ENCODE measurements at regions not wholly inside any gene's neighbourhood (a gene's known extent, or its start where the extent isn't known, plus 50 kb on each side); places are given as distances from the start of the nearest gene placed in this dataset.

DNA sequence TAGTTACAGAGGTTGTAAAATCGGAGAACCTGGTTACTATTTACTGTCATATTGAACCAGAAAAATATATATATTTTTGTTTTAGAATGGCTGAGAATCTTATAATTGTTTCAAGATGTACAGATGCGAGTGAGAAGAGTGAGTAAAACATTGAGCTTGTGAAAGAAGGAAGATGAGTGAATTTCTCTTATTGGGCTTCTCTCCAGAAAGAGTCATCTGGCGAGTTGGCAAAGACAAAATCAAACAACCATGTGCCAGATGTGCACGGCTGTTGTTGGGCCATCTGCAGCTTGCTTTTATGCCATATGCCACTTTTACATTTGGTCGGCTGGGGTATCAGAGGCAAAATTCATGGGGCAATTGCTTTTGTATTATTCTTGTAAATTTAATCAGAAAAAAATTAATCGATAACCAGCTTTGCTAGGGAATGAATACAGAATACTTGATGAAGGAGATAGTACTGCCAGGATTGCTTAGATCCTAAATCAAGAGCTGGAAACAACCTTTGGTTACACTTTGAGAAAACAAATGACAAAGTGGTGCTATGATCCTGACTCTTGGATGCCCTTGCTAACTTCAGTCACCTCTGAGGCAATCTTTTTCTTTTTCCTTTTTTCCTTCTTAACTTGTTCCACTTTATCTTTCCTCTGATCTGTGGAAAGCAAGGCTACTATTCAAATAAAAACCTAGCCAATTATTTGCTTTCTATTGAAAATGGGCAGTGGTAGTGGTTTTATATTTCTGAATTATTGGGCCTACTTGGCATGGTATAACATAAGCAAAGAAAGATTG, 97.1 kb upstream of the GRIK2 start:
- H3K27me3 ChIP-seq (ENCODE audit: control insufficient read depth in 2 of 2, insufficient read depth in 2 of 2, low read length in 2 of 2) = no peaks in the 10 kb centered on the region
- H3K27ac ChIP-seq (ENCODE audit: low read depth in 2 of 2, low read length in 2 of 2) = no peak overlapping the region
- no peaks in the 10 kb centered on the region for H3K4me1 ChIP-seq (ENCODE audit: control insufficient read depth in 2 of 2, insufficient read depth in 2 of 2, low read length in 2 of 2)

DNA sequence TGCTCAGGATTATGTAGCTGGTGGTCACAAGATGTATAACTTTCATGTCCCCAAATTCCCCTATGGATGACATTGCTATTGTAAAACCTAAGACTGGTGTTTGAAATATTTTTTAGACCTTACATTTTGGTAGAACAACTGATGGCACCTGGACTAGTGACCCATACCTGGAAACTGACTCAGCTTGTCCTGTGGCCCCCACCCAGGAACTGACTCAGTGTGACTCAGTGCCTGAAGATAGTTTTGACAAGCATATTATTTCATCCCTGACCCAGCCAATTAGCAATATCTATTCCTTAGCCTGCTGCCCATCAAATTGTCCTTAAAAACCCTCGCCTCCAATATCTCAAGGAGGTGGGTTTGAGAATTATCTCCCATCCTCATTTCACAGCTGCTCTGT, 90.9 kb upstream of the GRIK2 start:
- Histone ChIP-seq H3K9ac (ENCODE audit: low read depth in 1 of 2, low read length in 2 of 2) (no peak overlapping the region), H3K4me1 (ENCODE audit: control insufficient read depth in 2 of 2, insufficient read depth in 2 of 2, low read length in 2 of 2) (no peaks in the 10 kb centered on the region), H3K27me3 (ENCODE audit: control insufficient read depth in 2 of 2, insufficient read depth in 2 of 2, low read length in 2 of 2) (no peaks in the 10 kb centered on the region), H3K4me3 (ENCODE audit: low read length in 2 of 2) (no peak overlapping the region), H3K27ac (ENCODE audit: low read depth in 2 of 2, low read length in 2 of 2) (no peak overlapping the region), H3K36me3 (ENCODE audit: control insufficient read depth in 2 of 2, insufficient read depth in 2 of 2, low read length in 2 of 2) (no peaks in the 10 kb centered on the region), H3K9me3 (ENCODE audit: control insufficient read depth in 2 of 2, low read length in 2 of 2) (peaks cover 3 to 5% of the 10 kb centered on the region in 2 donors)

More for the DNA sequence above, 97.1 kb upstream of the GRIK2 start:
- H3K9me3 ChIP-seq (ENCODE audit: control insufficient read depth in 2 of 2, low read length in 2 of 2) = no peaks in the 10 kb centered on the region
- H3K36me3 ChIP-seq (ENCODE audit: control insufficient read depth in 2 of 2, insufficient read depth in 2 of 2, low read length in 2 of 2) = no peaks in the 10 kb centered on the region
- H3K9ac ChIP-seq (ENCODE audit: low read depth in 1 of 2, low read length in 2 of 2) = no peak overlapping the region
- no peak overlapping the region for H3K4me3 ChIP-seq (ENCODE audit: low read length in 2 of 2)

DNA sequence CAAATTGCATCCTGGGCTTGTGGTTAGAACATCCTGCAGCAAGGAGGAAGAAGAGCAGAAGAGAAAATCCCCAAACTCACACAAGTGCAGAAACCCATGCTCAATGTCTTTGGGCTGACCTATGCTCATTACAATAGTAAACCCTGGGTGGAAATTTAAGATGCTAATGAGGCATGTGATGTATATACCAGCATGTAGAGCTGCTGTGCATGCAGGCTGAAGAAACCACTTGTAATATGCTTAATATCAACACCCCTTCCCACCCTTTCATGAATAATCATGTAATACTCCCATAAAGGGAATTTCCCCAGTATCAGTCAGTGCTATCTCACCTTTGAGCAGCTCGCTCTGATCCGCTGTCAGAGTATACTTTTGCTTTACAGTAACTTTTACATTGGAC, 90.0 kb upstream of the GRIK2 start:
- H3K9me3 ChIP-seq (ENCODE audit: control insufficient read depth in 2 of 2, low read length in 2 of 2) = peaks cover 3 to 5% of the 10 kb centered on the region in 2 donors
- no peak overlapping the region for H3K27ac ChIP-seq (ENCODE audit: low read depth in 2 of 2, low read length in 2 of 2)
- no peaks in the 10 kb centered on the region for H3K36me3 ChIP-seq (ENCODE audit: control insufficient read depth in 2 of 2, insufficient read depth in 2 of 2, low read length in 2 of 2)
- H3K27me3 ChIP-seq (ENCODE audit: control insufficient read depth in 2 of 2, insufficient read depth in 2 of 2, low read length in 2 of 2) = no peaks in the 10 kb centered on the region
- H3K4me1 ChIP-seq (ENCODE audit: control insufficient read depth in 2 of 2, insufficient read depth in 2 of 2, low read length in 2 of 2) = no peaks in the 10 kb centered on the region
- no peak overlapping the region for H3K4me3 ChIP-seq (ENCODE audit: low read length in 2 of 2)
- H3K9ac ChIP-seq (ENCODE audit: low read depth in 1 of 2, low read length in 2 of 2) = no peak overlapping the region

DNA sequence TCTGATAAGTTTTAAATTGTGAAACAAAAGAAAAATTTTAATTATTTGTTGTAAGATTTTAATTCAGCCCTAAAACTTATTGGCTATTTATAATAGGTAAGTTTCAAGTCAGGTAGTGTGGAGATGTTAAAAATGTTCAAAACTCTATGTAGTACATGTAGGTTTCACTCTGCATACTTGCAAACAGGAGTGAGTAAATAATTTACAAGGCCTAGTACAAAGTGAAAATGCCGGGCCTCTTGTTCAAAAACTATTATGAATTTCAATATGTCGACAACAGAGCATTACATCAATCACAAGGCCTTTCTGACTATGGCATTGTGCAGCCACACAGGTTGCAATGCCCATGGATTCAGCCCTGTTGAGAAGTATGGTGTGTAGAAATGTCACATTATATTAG, 80.9 kb upstream of the GRIK2 start:
- no peak overlapping the region for H3K27ac ChIP-seq (ENCODE audit: low read depth in 2 of 2, low read length in 2 of 2)
- no peaks in the 10 kb centered on the region for H3K4me1 ChIP-seq (ENCODE audit: control insufficient read depth in 2 of 2, insufficient read depth in 2 of 2, low read length in 2 of 2)
- no peaks in the 10 kb centered on the region for H3K9me3 ChIP-seq (ENCODE audit: control insufficient read depth in 2 of 2, low read length in 2 of 2)
- no peaks in the 10 kb centered on the region for H3K36me3 ChIP-seq (ENCODE audit: control insufficient read depth in 2 of 2, insufficient read depth in 2 of 2, low read length in 2 of 2)
- H3K4me3 ChIP-seq (ENCODE audit: low read length in 2 of 2) = no peak overlapping the region
- no peak overlapping the region for H3K9ac ChIP-seq (ENCODE audit: low read depth in 1 of 2, low read length in 2 of 2)
- H3K27me3 ChIP-seq (ENCODE audit: control insufficient read depth in 2 of 2, insufficient read depth in 2 of 2, low read length in 2 of 2) = no peaks in the 10 kb centered on the region

DNA sequence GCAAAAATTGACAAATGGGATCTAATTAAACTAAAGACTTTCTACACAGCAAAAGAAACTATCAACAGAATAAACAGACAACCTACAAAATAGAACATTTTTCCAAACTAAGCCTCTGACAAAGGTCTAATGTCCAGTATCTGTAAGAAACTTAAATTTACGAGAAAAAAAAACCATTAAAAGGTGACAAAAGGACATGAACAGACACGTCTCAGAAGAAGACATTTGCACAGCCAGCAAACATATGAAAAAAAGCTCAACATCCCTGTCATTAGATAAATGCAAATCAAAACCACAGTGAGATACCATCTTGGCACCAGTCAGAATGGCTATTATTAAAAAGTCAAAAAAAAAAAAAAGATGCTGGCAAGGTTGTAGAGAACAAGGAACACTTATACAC, 70.6 kb upstream of the GRIK2 start:
- Histone ChIP-seq H3K36me3 (ENCODE audit: control insufficient read depth in 2 of 2, insufficient read depth in 2 of 2, low read length in 2 of 2) (no peaks in the 10 kb centered on the region), H3K4me3 (ENCODE audit: low read length in 2 of 2) (no peak overlapping the region), H3K9ac (ENCODE audit: low read depth in 1 of 2, low read length in 2 of 2) (no peak overlapping the region), H3K4me1 (ENCODE audit: control insufficient read depth in 2 of 2, insufficient read depth in 2 of 2, low read length in 2 of 2) (no peaks in the 10 kb centered on the region), H3K27me3 (ENCODE audit: control insufficient read depth in 2 of 2, insufficient read depth in 2 of 2, low read length in 2 of 2) (no peaks in the 10 kb centered on the region), H3K9me3 (ENCODE audit: control insufficient read depth in 2 of 2, low read length in 2 of 2) (no peaks in the 10 kb centered on the region), H3K27ac (ENCODE audit: low read depth in 2 of 2, low read length in 2 of 2) (no peak overlapping the region)

DNA sequence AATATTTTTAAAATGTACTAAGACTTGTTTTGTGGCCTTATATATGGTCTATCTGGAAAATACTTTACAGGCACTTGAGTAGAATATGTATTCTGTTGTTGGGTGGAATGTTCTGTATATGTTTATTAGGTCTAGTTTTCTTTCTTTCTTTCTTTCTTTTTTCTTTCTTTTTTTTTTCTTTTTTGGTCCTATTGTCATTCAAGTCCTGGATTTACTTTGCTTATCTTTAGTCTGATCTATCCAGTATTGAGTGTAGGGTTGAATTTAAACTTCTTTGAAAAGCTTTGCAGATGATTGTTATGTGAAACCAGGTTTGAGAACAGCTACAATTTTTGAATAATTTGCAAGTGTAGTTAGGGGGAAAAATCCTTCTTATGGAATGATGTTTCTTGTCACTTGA, 67.1 kb upstream of the GRIK2 start:
- Histone ChIP-seq H3K4me1 (ENCODE audit: control insufficient read depth in 2 of 2, insufficient read depth in 2 of 2, low read length in 2 of 2) (no peaks in the 10 kb centered on the region), H3K9ac (ENCODE audit: low read depth in 1 of 2, low read length in 2 of 2) (no peak overlapping the region), H3K27ac (ENCODE audit: low read depth in 2 of 2, low read length in 2 of 2) (no peak overlapping the region), H3K9me3 (ENCODE audit: control insufficient read depth in 2 of 2, low read length in 2 of 2) (no peaks in the 10 kb centered on the region), H3K27me3 (ENCODE audit: control insufficient read depth in 2 of 2, insufficient read depth in 2 of 2, low read length in 2 of 2) (no peaks in the 10 kb centered on the region), H3K36me3 (ENCODE audit: control insufficient read depth in 2 of 2, insufficient read depth in 2 of 2, low read length in 2 of 2) (no peaks in the 10 kb centered on the region), H3K4me3 (ENCODE audit: low read length in 2 of 2) (no peak overlapping the region)

DNA sequence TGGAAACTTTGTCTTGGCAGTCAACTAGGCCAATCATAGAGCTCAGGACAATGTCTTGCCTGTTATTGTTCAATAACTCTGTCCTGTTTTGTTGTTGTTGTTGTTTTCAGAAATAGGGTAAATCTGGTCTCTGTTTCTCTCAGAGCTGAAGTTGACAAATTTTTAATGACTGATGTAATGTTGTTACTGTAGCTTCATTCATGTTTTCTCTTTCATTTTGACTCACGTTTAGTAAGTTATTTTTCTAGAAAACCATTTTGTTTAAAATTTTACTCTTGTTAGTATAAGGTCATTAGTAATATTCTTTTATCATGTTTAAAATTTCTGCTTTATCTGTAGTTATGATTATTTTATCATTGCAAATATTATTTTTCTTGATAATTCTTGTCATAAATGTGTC, 51.6 kb upstream of the GRIK2 start:
- H3K27ac ChIP-seq (ENCODE audit: low read depth in 2 of 2, low read length in 2 of 2) = no peak overlapping the region
- H3K36me3 ChIP-seq (ENCODE audit: control insufficient read depth in 2 of 2, insufficient read depth in 2 of 2, low read length in 2 of 2) = no peaks in the 10 kb centered on the region
- H3K27me3 ChIP-seq (ENCODE audit: control insufficient read depth in 2 of 2, insufficient read depth in 2 of 2, low read length in 2 of 2) = no peaks in the 10 kb centered on the region
- no peaks in the 10 kb centered on the region for H3K9me3 ChIP-seq (ENCODE audit: control insufficient read depth in 2 of 2, low read length in 2 of 2)
- H3K4me1 ChIP-seq (ENCODE audit: control insufficient read depth in 2 of 2, insufficient read depth in 2 of 2, low read length in 2 of 2) = no peaks in the 10 kb centered on the region
- H3K9ac ChIP-seq (ENCODE audit: low read depth in 1 of 2, low read length in 2 of 2) = no peak overlapping the region
- no peak overlapping the region for H3K4me3 ChIP-seq (ENCODE audit: low read length in 2 of 2)

All from mucosa of rectum (tissue), 2 donors.